Natural killer cell (primary cell): ENCODE measurements at regions not wholly inside any gene's neighbourhood (a gene's known extent, or its start where the extent isn't known, plus 50 kb on each side); places are given as distances from the start of the nearest gene placed in this dataset.

Experiments
- ATAC-seq, 3 donors: fragments of 150-1000 bp in 2 of 3; fragments of 200-7000 bp in 1 of 3; cut with Tn5 transposase; 1 replicate in 1 of 3; 2 replicates in 2 of 3; pipeline ENCODE4 v1.10.0; 2021; ENCODE audit warnings: mild to moderate bottlenecking in 2 of 3, moderate library complexity in 2 of 3
- DNase-seq, 2 donors: peaks; one replicate each; pipeline versions ENCODE4 v3.0.0 to v3.0.0-alpha.2; 2013 to 2021; ENCODE audit warnings: mixed read lengths in 1 of 2
- H3K27ac ChIP-seq: one replicate; pipeline ENCODE4 v1.5.1; 2013; ENCODE audit warnings: mild to moderate bottlenecking, low read length
- H3K27me3 ChIP-seq: one replicate; pipeline ENCODE4 v1.6.1; 2013; ENCODE audit warnings: low read length; ENCODE audit not compliant: control insufficient read depth, insufficient read depth
- H3K36me3 ChIP-seq: one replicate; pipeline ENCODE4 v1.6.1; 2013; ENCODE audit warnings: low read length; ENCODE audit not compliant: control insufficient read depth, insufficient read depth
- H3K4me1 ChIP-seq: one replicate; pipeline ENCODE4 v1.6.1; 2013; ENCODE audit warnings: low read length; ENCODE audit not compliant: control insufficient read depth, insufficient read depth
- H3K4me3 ChIP-seq: one replicate; pipeline ENCODE4 v1.5.1; 2013; ENCODE audit warnings: low read length
- H3K9me3 ChIP-seq: one replicate; pipeline ENCODE4 v1.6.1; 2013; ENCODE audit warnings: low read length; ENCODE audit not compliant: control insufficient read depth, insufficient read depth
- H3K27ac Mint-ChIP-seq, 2 donors: one replicate each; pipeline ENCODE4 v1.8.0; 2022; ENCODE audit warnings: mild to moderate bottlenecking in 2 of 2, mixed read lengths in 2 of 2, moderate library complexity in 1 of 2
- H3K27me3 Mint-ChIP-seq, 2 donors: one replicate each; pipeline ENCODE4 v1.8.0; 2022; ENCODE audit warnings: low read depth in 2 of 2, mixed read lengths in 2 of 2
- H3K36me3 Mint-ChIP-seq: one replicate; pipeline ENCODE4 v1.8.0; 2022; ENCODE audit warnings: mixed read lengths
- H3K4me1 Mint-ChIP-seq, 2 donors: one replicate each; pipeline ENCODE4 v1.8.0; 2022; ENCODE audit warnings: mixed read lengths in 2 of 2
- H3K4me3 Mint-ChIP-seq: one replicate; pipeline ENCODE4 v1.8.0; 2022; ENCODE audit warnings: mild to moderate bottlenecking, moderate library complexity, mixed read lengths
- H3K9me3 Mint-ChIP-seq, 2 donors: one replicate each; pipeline ENCODE4 v1.8.0; 2022; ENCODE audit warnings: mixed read lengths in 2 of 2
- WGBS: methylation state at CpG from one replicate; pipeline ENCODE4 v1.1.7; 2013; ENCODE audit warnings: missing lambda C conversion rate; ENCODE audit not compliant: insufficient coverage; 5-methylcytosine and 5-hydroxymethylcytosine counted together
- intact Hi-C: fragments of 100-400 bp; cut with micrococcal nuclease; formaldehyde crosslinking; loops from one replicate; pipeline ENCODE4 v1.14.2; 2022
- TF ChIP-seq, protein P1 (sequence below): fragments of 200-600 bp; IDR thresholded peaks from one replicate; pipeline ENCODE4 v1.8.0; 2022; ENCODE audit warnings: antibody characterized with exemption

DNA sequence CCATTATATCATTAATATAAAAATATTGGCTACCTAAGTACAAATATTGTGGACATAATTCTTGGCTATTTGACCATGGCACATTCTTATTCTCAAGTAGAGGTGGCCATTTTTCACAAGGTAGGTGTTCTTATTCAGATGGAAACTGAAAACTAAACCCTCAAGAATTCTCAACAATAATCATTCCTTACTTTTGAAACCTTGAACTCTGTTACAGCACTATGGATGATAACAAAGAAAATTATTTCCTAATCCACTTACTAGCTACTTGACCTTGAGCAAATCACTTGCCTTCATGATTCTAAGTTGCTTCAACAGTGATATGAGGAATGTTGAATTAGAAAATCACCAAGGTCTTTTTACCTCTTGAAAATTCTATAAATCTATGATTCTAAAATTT, 482.2 kb downstream of the PTPRC start:
- Histone ChIP-seq H3K4me3 (no peak overlapping the region), H3K27ac (no peak overlapping the region), H3K4me1 (no peaks in the 10 kb centered on the region), H3K36me3 (no peaks in the 10 kb centered on the region), H3K9me3 (no peaks in the 10 kb centered on the region), H3K27me3 (no peaks in the 10 kb centered on the region)
- no peak overlapping the region for H3K27ac Mint-ChIP-seq
- ATAC-seq (no peak), DNase-seq (no peak)
- intact Hi-C loops: no loop called here
- no peaks in the 10 kb centered on the region for H3K27me3 Mint-ChIP-seq
- TF ChIP-seq, protein P1, sequence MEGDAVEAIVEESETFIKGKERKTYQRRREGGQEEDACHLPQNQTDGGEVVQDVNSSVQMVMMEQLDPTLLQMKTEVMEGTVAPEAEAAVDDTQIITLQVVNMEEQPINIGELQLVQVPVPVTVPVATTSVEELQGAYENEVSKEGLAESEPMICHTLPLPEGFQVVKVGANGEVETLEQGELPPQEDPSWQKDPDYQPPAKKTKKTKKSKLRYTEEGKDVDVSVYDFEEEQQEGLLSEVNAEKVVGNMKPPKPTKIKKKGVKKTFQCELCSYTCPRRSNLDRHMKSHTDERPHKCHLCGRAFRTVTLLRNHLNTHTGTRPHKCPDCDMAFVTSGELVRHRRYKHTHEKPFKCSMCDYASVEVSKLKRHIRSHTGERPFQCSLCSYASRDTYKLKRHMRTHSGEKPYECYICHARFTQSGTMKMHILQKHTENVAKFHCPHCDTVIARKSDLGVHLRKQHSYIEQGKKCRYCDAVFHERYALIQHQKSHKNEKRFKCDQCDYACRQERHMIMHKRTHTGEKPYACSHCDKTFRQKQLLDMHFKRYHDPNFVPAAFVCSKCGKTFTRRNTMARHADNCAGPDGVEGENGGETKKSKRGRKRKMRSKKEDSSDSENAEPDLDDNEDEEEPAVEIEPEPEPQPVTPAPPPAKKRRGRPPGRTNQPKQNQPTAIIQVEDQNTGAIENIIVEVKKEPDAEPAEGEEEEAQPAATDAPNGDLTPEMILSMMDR: no peak
- H3K9me3 Mint-ChIP-seq: no peaks in the 10 kb centered on the region
- peaks cover 11 to 13% of the 10 kb centered on the region in 2 donors for H3K4me1 Mint-ChIP-seq
- no peaks in the 10 kb centered on the region for H3K36me3 Mint-ChIP-seq
- no peak overlapping the region for H3K4me3 Mint-ChIP-seq

DNA sequence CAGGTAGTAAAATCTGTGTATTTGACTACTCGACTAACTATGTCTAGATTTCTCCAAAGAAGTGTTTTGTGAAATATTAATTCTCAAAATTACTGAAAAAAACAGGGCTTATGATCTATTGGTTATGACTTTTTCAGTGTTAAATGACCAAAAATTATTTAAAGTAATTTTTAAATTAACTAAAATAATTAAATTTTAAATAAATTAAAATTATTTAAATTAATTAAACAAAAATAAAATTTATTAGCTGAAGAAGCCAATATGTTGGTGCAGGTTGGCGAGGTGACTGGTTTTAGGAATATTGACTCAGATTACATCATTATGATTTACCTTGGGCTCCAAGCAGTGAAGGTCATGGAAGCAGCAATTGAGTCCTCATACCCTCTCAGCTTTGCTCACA, 483.2 kb downstream of the PTPRC start:
- intact Hi-C loops: no loop called here
- Histone ChIP-seq H3K4me3 (no peak overlapping the region), H3K9me3 (no peaks in the 10 kb centered on the region), H3K4me1 (no peaks in the 10 kb centered on the region), H3K27me3 (no peaks in the 10 kb centered on the region), H3K36me3 (no peaks in the 10 kb centered on the region), H3K27ac (no peak overlapping the region)
- DNase-seq: no peak
- H3K4me1 Mint-ChIP-seq: peaks cover 11 to 13% of the 10 kb centered on the region in 2 donors
- no peaks in the 10 kb centered on the region for H3K9me3 Mint-ChIP-seq
- no CpG with 5 or more reads among the region's 2 CpGs for WGBS
- no peak overlapping the region for H3K4me3 Mint-ChIP-seq
- H3K27ac Mint-ChIP-seq: no peak overlapping the region
- TF ChIP-seq, protein P1: no peak
- H3K36me3 Mint-ChIP-seq: no peaks in the 10 kb centered on the region
- no peaks in the 10 kb centered on the region for H3K27me3 Mint-ChIP-seq
- ATAC-seq: no peak

DNA sequence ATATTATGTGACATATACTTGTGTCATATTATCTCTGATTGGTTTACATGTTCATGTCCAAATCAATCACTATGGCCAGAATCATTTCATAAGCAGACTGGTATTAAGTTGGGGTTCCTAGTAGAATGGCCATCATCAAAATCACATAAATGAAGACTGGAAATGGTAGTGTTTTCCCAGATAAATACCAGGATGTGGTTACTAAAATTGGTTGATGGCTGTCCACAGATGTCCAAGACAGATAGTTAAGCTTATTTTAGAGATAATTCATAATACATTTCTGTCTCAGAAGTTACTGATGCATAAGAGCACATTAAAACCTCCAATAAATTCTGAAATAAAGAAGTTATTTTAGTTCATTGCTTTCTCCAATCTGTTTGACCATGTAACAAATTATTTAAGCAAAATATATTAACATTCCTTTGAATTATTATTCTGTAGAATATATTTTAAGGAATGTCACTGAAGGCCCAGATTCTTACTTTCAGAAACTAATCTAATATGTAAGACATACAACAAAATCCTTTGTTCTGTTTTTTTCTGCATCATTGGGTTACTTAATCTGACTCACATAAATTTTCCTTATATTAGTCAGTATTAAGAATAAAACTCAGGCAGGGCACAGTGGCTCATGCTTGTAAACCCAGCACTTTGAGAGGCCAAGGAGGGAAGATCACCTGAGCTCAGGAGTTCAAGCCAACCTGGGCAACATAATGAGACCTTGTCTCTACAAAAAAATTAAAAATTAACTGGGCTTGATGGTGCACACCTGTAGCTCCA, 483.9 kb downstream of the PTPRC start:
- no peaks in the 10 kb centered on the region for H3K4me1 ChIP-seq
- no peak overlapping the region for H3K27ac Mint-ChIP-seq
- ATAC-seq (no peak), DNase-seq (no peak)
- H3K27ac ChIP-seq: no peak overlapping the region
- no peaks in the 10 kb centered on the region for H3K36me3 ChIP-seq
- H3K27me3 ChIP-seq: no peaks in the 10 kb centered on the region
- TF ChIP-seq, protein P1: no peak
- H3K9me3 Mint-ChIP-seq: no peaks in the 10 kb centered on the region
- peaks cover 11 to 13% of the 10 kb centered on the region in 2 donors for H3K4me1 Mint-ChIP-seq
- no peaks in the 10 kb centered on the region for H3K36me3 Mint-ChIP-seq
- H3K9me3 ChIP-seq: no peaks in the 10 kb centered on the region
- H3K27me3 Mint-ChIP-seq: no peaks in the 10 kb centered on the region
- no peak overlapping the region for H3K4me3 ChIP-seq
- H3K4me3 Mint-ChIP-seq: no peak overlapping the region
- intact Hi-C loops: no loop called here

DNA sequence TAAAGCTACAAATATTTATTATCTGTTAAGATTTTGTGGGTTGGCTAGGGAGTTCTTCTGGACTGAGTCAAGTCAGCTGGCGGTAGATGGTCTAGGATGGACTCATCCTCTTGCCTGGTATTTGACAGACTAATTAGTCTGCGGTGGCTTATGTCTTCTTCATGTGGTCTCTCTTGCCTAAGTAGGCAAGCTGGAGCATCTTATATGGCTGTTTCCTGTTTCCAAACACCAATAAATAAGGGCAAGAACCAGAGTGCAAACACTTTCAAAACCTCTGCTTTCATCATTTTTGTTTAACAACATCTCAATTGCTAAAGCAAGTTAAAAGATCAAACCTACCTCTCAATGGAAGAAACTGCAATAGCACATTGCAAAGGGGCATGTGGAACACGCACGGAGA, 484.8 kb downstream of the PTPRC start:
- Mint-ChIP-seq H3K4me3 (no peak overlapping the region), H3K27ac (peak overlapping the region in 1 of 2 donors; percentile 36), H3K36me3 (no peaks in the 10 kb centered on the region), H3K4me1 (peaks cover 11 to 13% of the 10 kb centered on the region in 2 donors), H3K27me3 (no peaks in the 10 kb centered on the region), H3K9me3 (no peaks in the 10 kb centered on the region)
- no peak overlapping the region for H3K27ac ChIP-seq
- peak in 1 of 3 donors; percentile 62 for ATAC-seq
- TF ChIP-seq, protein P1: no peak
- no peaks in the 10 kb centered on the region for H3K4me1 ChIP-seq
- WGBS: 58% methylated on average over 4 of the region's 4 CpGs
- H3K9me3 ChIP-seq: no peaks in the 10 kb centered on the region
- DNase-seq: no peak
- no peaks in the 10 kb centered on the region for H3K36me3 ChIP-seq
- no peaks in the 10 kb centered on the region for H3K27me3 ChIP-seq
- no peak overlapping the region for H3K4me3 ChIP-seq
- intact Hi-C loops: no loop called here
